Activated naive CD4-positive, alpha-beta T cell treated with anti-CD3 and anti-CD28 coated beads, Interleukin-2, amount 10 ng/mL, durations not matched to agents 7 days and 5 days (primary cell): ENCODE measurements at regions not wholly inside any gene's neighbourhood (a gene's known extent, or its start where the extent isn't known, plus 50 kb on each side); places are given as distances from the start of the nearest gene placed in this dataset.

Experiments used
- CTCF ChIA-PET: fragments of 350-600 bp; sonication (Branson Sonifier 250); formaldehyde crosslinking; loops from one replicate; lab custom pipeline; 2021; ENCODE audit warnings: antibody characterized with exemption; lab: Charles Lee
- DNase-seq: peaks from one replicate; pipeline ENCODE4 v3.0.0-alpha.2; 2020
- H3K27ac Mint-ChIP-seq: one replicate; pipeline ENCODE4 v1.8.0; 2021; ENCODE audit warnings: mild to moderate bottlenecking, moderate library complexity, mixed read lengths
- H3K27me3 Mint-ChIP-seq: one replicate; pipeline ENCODE4 v1.8.0; 2021; ENCODE audit warnings: mild to moderate bottlenecking, mixed read lengths
- H3K36me3 Mint-ChIP-seq: one replicate; pipeline ENCODE4 v1.8.0; 2021; ENCODE audit warnings: mixed read lengths
- H3K4me1 Mint-ChIP-seq: one replicate; pipeline ENCODE4 v1.8.0; 2021; ENCODE audit warnings: mixed read lengths
- H3K4me3 Mint-ChIP-seq: one replicate; pipeline ENCODE4 v1.8.0; 2021; ENCODE audit warnings: mild to moderate bottlenecking, moderate library complexity, mixed read lengths
- H3K9me3 Mint-ChIP-seq: one replicate; pipeline ENCODE4 v1.8.0; 2021; ENCODE audit warnings: mixed read lengths

DNA sequence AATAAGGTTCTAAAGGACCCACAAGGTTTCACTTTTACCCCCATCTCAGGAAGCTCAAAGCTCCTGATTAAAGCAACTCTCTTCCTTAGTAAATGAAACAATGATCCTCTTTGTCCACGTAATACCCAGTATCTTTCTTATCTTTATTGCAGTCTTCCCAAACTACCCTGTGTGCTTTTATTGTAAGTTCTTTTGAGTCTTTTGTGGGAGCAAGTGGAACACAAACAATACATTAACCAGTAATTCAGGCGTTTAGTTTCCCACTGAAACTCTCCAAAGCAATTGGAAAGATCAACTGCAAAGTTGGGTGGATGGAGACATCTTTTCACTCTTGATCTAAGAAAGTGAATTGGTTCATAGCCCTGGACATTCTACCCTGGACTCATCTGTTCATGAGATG lies 240.0 kb downstream of the ZNF621 start:
- Mint-ChIP-seq H3K36me3 (no peaks in the 10 kb centered on the region), H3K27me3 (no peaks in the 10 kb centered on the region), H3K9me3 (no peaks in the 10 kb centered on the region), H3K4me3 (no peak overlapping the region), H3K4me1 (no peaks in the 10 kb centered on the region), H3K27ac (no peak overlapping the region)
- CTCF ChIA-PET, result no interaction called here
- DNase-seq, result no peak

DNA sequence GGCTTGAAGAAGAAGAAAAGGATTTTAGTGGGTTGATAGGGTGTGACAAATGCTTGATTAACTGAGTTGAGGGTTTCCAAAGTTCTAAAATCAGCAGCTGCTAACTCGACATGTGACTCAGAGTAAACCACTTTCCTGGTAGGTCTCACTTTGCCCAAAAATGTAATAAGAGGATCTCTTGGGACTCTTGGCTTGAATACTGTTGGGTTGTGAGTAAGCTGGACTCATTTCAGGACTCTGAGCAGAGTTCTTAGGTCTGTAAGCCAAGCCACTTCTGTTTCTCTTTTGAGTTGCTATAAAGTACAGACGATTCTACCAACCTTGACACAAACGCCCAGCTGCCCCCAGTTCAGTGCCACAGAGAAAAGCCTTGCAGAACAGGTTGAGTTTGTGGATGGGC lies 241.1 kb downstream of the ZNF621 start:
- H3K9me3 Mint-ChIP-seq, result no peaks in the 10 kb centered on the region
- DNase-seq, result no peak
- H3K27ac Mint-ChIP-seq, result no peak overlapping the region
- no peaks in the 10 kb centered on the region for H3K4me1 Mint-ChIP-seq
- H3K27me3 Mint-ChIP-seq, result no peaks in the 10 kb centered on the region
- no peaks in the 10 kb centered on the region for H3K36me3 Mint-ChIP-seq
- no peak overlapping the region for H3K4me3 Mint-ChIP-seq
- CTCF ChIA-PET, result no interaction called here

DNA sequence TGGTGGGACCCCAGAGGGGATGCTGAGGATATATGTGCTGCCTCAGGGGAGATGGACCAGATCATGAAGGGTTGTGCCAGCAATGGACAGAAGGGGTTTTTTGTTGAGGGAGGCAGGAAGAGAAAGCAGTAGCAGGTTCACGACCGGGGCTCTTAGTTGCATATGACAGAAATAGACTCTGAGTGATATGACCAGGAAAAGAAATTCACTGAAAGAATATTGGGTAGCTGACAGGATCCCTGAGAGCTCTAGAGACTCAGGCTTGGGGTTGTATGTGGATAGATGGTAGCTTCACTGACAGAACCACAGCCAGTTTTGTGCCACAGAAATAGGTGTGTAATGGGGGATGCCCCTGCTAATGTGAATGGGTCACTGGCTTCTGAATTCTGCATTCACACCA lies 241.6 kb downstream of the ZNF621 start:
- Mint-ChIP-seq H3K4me3 (no peak overlapping the region), H3K27ac (no peak overlapping the region), H3K36me3 (no peaks in the 10 kb centered on the region), H3K4me1 (no peaks in the 10 kb centered on the region), H3K27me3 (no peaks in the 10 kb centered on the region), H3K9me3 (no peaks in the 10 kb centered on the region)
- no peak for DNase-seq
- CTCF ChIA-PET, result no interaction called here

DNA sequence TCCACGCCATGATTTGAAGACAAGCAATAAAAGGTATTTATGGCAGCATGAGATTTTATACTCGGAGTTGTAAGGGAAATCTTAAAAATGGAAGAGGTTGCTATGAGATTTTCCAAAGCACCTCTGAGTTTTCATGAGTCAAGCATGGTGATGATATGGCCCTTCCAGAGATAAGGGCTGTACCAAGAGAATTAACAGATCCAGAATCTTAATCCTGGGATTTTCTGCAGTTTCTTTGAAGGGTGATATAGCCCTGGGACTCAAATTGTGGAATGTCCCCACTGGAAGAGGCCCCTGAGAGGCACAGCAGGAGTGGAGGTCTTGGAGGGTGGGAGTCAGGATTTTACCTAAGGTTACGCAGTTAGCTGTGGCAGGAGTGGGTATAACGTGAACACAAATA lies 243.3 kb downstream of the ZNF621 start:
- H3K27ac Mint-ChIP-seq, result no peak overlapping the region
- no peaks in the 10 kb centered on the region for H3K36me3 Mint-ChIP-seq
- CTCF ChIA-PET, result no interaction called here
- no peaks in the 10 kb centered on the region for H3K27me3 Mint-ChIP-seq
- H3K4me3 Mint-ChIP-seq, result no peak overlapping the region
- no peaks in the 10 kb centered on the region for H3K9me3 Mint-ChIP-seq
- no peaks in the 10 kb centered on the region for H3K4me1 Mint-ChIP-seq
- DNase-seq, result no peak

DNA sequence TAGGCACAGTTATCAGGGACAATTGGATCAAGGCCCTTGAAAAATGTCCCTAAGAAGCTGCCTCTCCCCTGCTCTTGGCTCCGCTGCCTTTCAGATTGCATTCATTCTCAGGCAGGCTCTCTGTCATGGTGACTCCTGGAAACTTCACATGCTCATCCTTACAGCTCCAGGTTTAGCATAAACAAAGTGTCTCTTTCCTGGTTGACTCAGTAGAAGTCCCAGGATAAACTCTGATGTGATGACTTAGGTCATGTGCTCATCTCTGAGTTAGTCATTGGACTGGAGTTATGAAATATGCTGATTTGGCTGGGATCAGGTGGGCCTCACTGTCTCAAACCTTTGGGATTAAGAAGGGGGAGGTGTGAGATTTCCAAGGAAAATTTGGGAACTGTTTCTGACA lies 243.8 kb downstream of the ZNF621 start:
- H3K9me3 Mint-ChIP-seq, result no peaks in the 10 kb centered on the region
- CTCF ChIA-PET, result no interaction called here
- H3K36me3 Mint-ChIP-seq, result no peaks in the 10 kb centered on the region
- no peak for DNase-seq
- H3K27ac Mint-ChIP-seq, result no peak overlapping the region
- no peaks in the 10 kb centered on the region for H3K4me1 Mint-ChIP-seq
- H3K4me3 Mint-ChIP-seq, result no peak overlapping the region
- H3K27me3 Mint-ChIP-seq, result no peaks in the 10 kb centered on the region

DNA sequence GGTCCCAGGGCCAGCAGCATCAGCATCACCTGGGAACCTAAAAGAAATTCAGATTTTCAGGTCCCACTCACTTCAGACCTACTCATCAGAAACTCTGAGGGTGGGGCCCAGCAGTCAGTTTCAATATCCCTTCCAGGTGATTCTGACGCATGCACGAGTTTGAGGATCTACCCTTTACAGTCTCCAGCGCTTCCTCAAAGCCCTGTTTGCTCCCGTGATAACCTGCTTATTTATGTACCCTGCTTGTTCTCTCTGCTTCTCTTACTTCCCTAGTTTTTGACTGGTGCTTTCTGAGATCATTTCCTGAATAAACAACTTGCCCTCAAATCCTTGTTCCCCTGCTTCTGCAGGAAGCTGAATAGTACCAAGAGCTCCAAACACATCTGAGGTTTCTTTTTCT lies 245.3 kb downstream of the ZNF621 start:
- H3K4me1 Mint-ChIP-seq, result no peaks in the 10 kb centered on the region

DNA sequence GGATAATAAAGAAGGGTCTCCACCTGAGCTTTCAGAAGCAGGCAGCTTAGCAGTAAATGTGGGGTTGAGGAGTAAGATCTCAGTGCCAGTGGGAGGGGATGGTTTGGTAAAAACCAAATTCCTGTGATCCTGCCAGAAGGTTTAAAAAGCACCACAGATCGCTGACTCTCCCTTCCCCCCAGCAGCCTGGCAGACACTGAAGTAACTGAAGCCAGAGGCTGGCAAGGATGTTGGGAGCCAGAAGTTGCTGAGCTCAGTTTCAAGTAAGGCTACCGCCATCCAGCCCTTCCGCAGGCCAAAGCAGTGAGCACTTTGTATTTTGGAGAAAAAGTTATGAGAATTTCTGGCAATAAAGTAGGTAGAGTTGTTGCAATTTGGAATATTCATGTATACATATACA lies 246.4 kb downstream of the ZNF621 start:
- no peaks in the 10 kb centered on the region for H3K4me1 Mint-ChIP-seq
- no peaks in the 10 kb centered on the region for H3K36me3 Mint-ChIP-seq
- no peaks in the 10 kb centered on the region for H3K9me3 Mint-ChIP-seq
- CTCF ChIA-PET, result no interaction called here
- H3K27me3 Mint-ChIP-seq, result peaks cover 4% of the 10 kb centered on the region
- H3K4me3 Mint-ChIP-seq, result no peak overlapping the region
- no peak for DNase-seq
- H3K27ac Mint-ChIP-seq, result no peak overlapping the region

More for the DNA sequence above, 245.3 kb downstream of the ZNF621 start:
- H3K27me3 Mint-ChIP-seq, result no peaks in the 10 kb centered on the region
- H3K27ac Mint-ChIP-seq, result no peak overlapping the region
- H3K4me3 Mint-ChIP-seq, result no peak overlapping the region
- no peak for DNase-seq
- no peaks in the 10 kb centered on the region for H3K9me3 Mint-ChIP-seq
- CTCF ChIA-PET, result no interaction called here
- no peaks in the 10 kb centered on the region for H3K36me3 Mint-ChIP-seq

DNA sequence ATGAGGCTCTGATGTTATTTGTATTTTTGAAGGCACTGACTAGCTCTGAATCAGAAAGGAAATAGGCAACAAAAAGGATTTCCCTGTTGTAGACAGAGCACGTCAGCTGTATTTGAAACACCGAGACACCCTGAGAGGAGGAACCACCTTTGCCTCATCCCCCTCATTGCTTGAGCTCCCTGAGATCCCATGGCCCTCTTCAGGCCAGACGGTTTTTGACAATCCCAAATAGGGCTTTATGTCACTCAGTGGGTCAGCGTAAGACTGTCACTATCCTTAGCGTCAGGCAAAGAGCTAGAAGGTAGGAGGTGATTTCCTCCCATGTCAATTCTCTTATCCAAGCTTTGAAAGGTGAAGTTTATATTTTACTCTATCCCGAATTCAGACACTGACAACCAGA lies 254.3 kb downstream of the ZNF621 start:
- Mint-ChIP-seq H3K4me1 (no peaks in the 10 kb centered on the region), H3K27me3 (peaks cover 9% of the 10 kb centered on the region), H3K4me3 (no peak overlapping the region), H3K27ac (no peak overlapping the region), H3K9me3 (no peaks in the 10 kb centered on the region), H3K36me3 (no peaks in the 10 kb centered on the region)
- CTCF ChIA-PET, result no interaction called here
- no peak for DNase-seq

DNA sequence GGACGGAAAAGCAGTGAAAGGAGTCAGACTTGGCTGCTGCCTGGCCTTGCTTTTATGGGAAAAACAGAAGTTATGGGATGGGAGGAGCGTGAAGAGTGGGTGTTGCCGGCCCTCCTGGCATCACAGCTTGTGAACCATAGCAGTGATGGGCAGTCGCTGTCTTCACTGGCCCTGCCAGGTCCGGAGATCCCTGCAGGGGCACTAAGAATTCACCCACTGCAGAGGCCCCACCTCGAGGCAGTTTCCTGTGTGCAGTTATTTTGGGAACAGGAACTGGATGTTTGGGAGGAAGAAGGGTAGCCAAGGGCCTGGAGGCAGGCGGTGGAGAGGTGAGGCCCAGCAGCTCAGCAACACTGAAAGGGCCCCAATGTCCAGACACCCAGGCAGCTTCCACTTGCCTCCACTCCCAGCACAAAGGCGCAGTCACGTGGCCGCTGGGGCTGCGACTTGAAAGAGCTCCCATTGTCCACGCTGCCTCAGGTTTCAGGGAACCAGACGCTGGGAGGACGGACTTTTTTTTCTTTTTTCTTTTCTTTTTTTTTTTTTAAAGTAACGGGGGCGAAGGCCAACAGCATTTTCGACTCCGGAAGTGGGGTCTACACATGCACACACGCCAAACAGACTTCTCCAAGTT lies 255.6 kb downstream of the ZNF621 start:
- no peak for DNase-seq
- Mint-ChIP-seq H3K27me3 (peaks cover 9% of the 10 kb centered on the region), H3K9me3 (no peaks in the 10 kb centered on the region), H3K27ac (no peak overlapping the region), H3K4me1 (no peaks in the 10 kb centered on the region), H3K36me3 (no peaks in the 10 kb centered on the region), H3K4me3 (no peak overlapping the region)
- CTCF ChIA-PET, result no interaction called here

DNA sequence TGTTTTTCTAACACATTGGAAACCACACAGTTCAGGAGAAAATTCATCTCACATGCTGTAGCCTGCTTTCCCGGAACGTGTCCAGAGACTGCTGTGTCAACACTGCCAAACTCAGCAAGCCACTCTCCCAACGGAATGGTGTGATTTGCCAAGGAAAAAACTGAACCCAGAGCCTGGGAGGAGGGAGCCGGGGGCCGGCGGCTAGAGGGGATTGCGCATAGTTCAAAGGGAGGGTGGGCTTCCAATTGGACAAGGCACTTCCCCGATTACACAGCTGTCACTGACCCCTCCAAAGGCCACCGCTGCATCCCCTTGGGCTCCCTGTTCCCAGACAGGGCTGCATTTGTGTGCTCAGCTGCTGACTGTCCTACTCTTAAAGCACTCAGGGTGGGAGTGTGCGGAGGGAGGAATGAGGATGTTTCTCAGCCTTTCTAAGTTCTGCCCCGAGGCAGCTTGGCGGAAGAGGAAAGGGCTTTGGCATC lies 256.2 kb downstream of the ZNF621 start:
- Mint-ChIP-seq H3K4me1 (no peaks in the 10 kb centered on the region), H3K36me3 (no peaks in the 10 kb centered on the region), H3K4me3 (no peak overlapping the region), H3K9me3 (no peaks in the 10 kb centered on the region), H3K27me3 (peaks cover 5% of the 10 kb centered on the region), H3K27ac (no peak overlapping the region)
- no peak for DNase-seq
- CTCF ChIA-PET, result interaction anchor here (0.6 kb wide), 1 partner anchor 554 kb away, joined by 3 read pairs; no protein-coding TSS in a partner anchor

DNA sequence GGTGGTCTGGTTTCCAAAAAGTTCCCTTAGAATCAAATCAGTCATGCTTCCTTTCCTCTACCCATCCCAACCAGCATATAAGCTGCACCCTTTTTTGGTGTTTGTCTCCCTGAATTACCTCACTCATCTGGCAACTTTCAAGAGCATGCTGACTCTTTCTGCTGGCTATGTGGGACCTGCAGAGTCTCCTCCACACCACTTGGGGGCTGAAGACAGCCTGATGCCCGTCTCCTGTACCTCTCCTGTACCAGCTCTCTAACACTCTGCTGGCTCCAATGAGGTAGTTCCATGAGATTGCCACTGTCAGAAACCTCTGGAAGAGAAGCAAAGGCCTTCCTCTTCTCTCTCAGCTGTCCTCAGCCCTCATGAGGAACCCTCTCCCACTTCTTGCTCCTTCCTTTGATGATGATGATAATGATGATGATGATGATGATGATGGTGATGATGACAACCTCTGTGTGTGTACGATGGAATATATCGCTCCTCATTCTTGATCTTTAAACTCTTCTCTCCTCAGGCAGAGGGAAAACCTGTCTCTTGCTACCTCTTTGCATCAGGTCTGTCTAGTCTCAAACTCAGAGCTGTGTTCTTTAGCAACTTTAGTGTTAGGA lies 257.5 kb downstream of the ZNF621 start:
- Mint-ChIP-seq H3K27ac (no peak overlapping the region), H3K36me3 (no peaks in the 10 kb centered on the region), H3K4me1 (no peaks in the 10 kb centered on the region), H3K9me3 (no peaks in the 10 kb centered on the region), H3K27me3 (no peaks in the 10 kb centered on the region), H3K4me3 (no peak overlapping the region)
- no peak for DNase-seq
- CTCF ChIA-PET, result interaction anchor here (1.3 kb wide), 1 partner anchor 46 kb away, joined by 4 read pairs; no protein-coding TSS in a partner anchor

DNA sequence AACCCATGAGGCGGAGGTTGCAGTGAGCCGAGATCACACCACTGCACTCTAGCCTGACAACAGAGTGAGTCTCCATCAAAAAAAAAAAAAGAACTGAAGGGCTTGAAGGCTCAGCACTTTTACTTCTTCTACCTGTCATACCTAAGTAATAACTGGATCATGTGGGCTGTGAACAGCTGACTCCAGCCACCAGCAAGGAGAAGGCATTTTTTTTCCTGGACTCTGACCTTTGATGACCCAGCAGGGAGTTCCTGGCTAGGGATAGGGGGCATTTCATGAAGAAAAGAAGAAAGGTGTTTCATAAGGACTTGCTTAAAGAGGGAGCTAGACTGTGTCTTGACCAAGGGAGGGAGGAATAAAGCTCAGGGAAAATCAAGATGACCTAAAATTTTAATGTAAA lies 266.0 kb downstream of the ZNF621 start:
- no peak for DNase-seq
- no peaks in the 10 kb centered on the region for H3K36me3 Mint-ChIP-seq
- CTCF ChIA-PET, result no interaction called here
- H3K4me1 Mint-ChIP-seq, result no peaks in the 10 kb centered on the region
- no peak overlapping the region for H3K4me3 Mint-ChIP-seq
- H3K9me3 Mint-ChIP-seq, result peaks cover 3% of the 10 kb centered on the region
- H3K27me3 Mint-ChIP-seq, result peaks cover 6% of the 10 kb centered on the region
- H3K27ac Mint-ChIP-seq, result no peak overlapping the region

DNA sequence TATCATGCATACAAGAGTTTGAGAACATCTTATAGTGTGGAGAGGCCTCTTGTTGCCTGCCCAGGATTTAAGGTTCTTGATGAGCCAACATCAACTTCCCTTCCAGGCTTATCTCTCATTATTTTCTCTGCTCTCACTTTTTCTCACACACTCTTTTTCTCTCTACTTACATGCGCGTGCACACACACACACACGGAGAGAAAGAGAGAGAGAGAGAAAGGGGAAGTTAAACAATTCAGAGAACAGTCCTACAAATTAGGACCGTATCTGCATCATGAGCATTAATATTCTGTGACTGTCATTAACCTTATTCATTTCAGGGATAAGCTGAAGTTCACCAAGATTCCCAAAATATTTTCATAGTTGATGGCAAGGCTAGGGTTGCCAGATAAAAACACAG lies 269.0 kb downstream of the ZNF621 start:
- no peak for DNase-seq
- CTCF ChIA-PET, result no interaction called here
- Mint-ChIP-seq H3K27me3 (peaks cover 6% of the 10 kb centered on the region), H3K27ac (no peak overlapping the region), H3K9me3 (peaks cover 4% of the 10 kb centered on the region), H3K4me1 (no peaks in the 10 kb centered on the region), H3K4me3 (no peak overlapping the region), H3K36me3 (no peaks in the 10 kb centered on the region)

DNA sequence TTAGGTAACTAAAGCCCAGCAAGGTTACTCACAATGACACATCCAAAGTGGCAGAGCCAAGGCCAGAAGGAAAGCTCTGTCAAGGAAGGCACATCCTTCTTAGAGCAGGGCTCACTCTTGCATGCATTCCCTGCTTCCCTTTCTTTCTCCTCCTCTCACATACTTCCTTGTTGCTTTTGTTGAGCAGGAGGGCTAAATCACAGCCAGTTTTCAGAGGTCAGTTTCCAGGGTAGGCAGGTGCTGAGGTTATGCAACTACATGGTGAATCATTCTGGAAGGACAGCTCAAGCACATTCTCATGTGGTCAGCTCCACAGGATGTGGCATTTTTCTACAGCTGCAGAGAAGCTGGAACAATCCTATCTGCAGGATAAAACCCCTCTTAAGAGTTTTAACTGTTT lies 275.6 kb downstream of the ZNF621 start:
- no peak overlapping the region for H3K4me3 Mint-ChIP-seq
- H3K4me1 Mint-ChIP-seq, result no peaks in the 10 kb centered on the region
- no peaks in the 10 kb centered on the region for H3K36me3 Mint-ChIP-seq
- CTCF ChIA-PET, result interaction anchor here (0.6 kb wide), 1 partner anchor 1474 kb away, joined by 3 read pairs; no protein-coding TSS in a partner anchor
- no peak for DNase-seq
- peaks cover 4% of the 10 kb centered on the region for H3K27me3 Mint-ChIP-seq
- H3K27ac Mint-ChIP-seq, result no peak overlapping the region
- peaks cover 2% of the 10 kb centered on the region for H3K9me3 Mint-ChIP-seq

DNA sequence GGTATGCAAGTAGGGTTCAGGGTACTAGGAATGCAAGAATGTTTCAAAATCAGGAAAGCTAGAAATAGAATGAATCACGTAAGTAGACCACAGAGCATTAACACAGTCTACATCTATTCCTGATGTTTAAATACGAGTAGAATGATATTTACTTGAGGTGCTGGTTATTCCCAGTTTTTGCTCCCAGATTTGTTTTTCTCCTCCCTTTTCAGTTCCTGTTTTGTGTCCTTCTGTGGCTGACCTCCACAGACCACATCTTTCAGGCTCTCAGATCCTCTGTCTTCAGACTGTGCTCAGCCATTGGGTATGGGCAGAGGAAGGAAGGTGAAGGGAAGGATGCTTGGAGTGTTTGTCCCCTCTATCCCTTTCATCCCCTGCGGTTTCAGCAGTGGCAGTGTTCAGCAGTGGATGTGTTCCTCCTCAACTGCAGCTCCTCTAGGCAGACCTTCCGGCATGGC lies 276.6 kb downstream of the ZNF621 start:
- Mint-ChIP-seq H3K27me3 (peaks cover 4% of the 10 kb centered on the region), H3K4me3 (no peak overlapping the region), H3K9me3 (peaks cover 2% of the 10 kb centered on the region), H3K27ac (no peak overlapping the region), H3K36me3 (no peaks in the 10 kb centered on the region), H3K4me1 (no peaks in the 10 kb centered on the region)
- no peak for DNase-seq
- CTCF ChIA-PET, result interaction anchor here (0.6 kb wide), 1 partner anchor 411 kb away, joined by 3 read pairs; no protein-coding TSS in a partner anchor
